Prostate gland (tissue), 2 donors: ENCODE measurements at regions not wholly inside any gene's neighbourhood (a gene's known extent, or its start where the extent isn't known, plus 50 kb on each side); places are given as distances from the start of the nearest gene placed in this dataset.

Experiments
- POLR2A ChIP-seq: fragments of 450-650 bp; IDR thresholded peaks from one replicate; pipeline ENCODE4 v1.6.1; 2016; ENCODE audit warnings: antibody characterized with exemption, mild to moderate bottlenecking
- TF ChIP-seq, protein P1 (sequence below), 4 experiments: fragments of 200-600 bp in 2 of 4; fragments of 450-650 bp in 2 of 4; sonication (generic) in 2 of 4; IDR thresholded peaks; 1 replicate in 3 of 4; 2 replicates in 1 of 4; pipeline ENCODE4 v1.5.1; 2016 to 2019; ENCODE audit warnings: antibody characterized with exemption in 4 of 4, mild to moderate bottlenecking in 2 of 4, moderate library complexity in 2 of 4

GRCh38 chrX:26672571-26672970 lies 456.6 kb downstream of the MAGEB5 start:
- TF ChIP-seq, protein P1, sequence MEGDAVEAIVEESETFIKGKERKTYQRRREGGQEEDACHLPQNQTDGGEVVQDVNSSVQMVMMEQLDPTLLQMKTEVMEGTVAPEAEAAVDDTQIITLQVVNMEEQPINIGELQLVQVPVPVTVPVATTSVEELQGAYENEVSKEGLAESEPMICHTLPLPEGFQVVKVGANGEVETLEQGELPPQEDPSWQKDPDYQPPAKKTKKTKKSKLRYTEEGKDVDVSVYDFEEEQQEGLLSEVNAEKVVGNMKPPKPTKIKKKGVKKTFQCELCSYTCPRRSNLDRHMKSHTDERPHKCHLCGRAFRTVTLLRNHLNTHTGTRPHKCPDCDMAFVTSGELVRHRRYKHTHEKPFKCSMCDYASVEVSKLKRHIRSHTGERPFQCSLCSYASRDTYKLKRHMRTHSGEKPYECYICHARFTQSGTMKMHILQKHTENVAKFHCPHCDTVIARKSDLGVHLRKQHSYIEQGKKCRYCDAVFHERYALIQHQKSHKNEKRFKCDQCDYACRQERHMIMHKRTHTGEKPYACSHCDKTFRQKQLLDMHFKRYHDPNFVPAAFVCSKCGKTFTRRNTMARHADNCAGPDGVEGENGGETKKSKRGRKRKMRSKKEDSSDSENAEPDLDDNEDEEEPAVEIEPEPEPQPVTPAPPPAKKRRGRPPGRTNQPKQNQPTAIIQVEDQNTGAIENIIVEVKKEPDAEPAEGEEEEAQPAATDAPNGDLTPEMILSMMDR (IDR thresholded peaks at IDR 0.05) = no peak
- TF ChIP-seq POLR2A = no peak
